HG03342 (cell line): ENCODE measurements at regions not wholly inside any gene's neighbourhood (a gene's known extent, or its start where the extent isn't known, plus 50 kb on each side); places are given as distances from the start of the nearest gene placed in this dataset.
A peak's percentile ranks its signal among the peaks of the same experiment; 100 is the strongest.

Source experiments
- ATAC-seq: cut with Tn5 transposase; IDR thresholded peaks from one replicate; pipeline ENCODE4 v1.9.1; 2021; ENCODE audit warnings: mild to moderate bottlenecking, moderate library complexity; ENCODE audit not compliant: unreplicated experiment

GRCh38 chr13:62611343-62611742 is 1195.7 kb upstream of the PCDH20 start:
- no peak for ATAC-seq

GRCh38 chr13:62598708-62599107 is 1183.1 kb upstream of the PCDH20 start:
- no peak for ATAC-seq

GRCh38 chr13:62595976-62596375 is 1180.3 kb upstream of the PCDH20 start:
- ATAC-seq: no peak

GRCh38 chr13:62593804-62594203 is 1178.2 kb upstream of the PCDH20 start:
- no peak for ATAC-seq

GRCh38 chr13:62583466-62583865 is 1167.8 kb upstream of the PCDH20 start:
- ATAC-seq: no peak

GRCh38 chr13:62578402-62578801 is 1162.8 kb upstream of the PCDH20 start:
- ATAC-seq: no peak

GRCh38 chr13:62564770-62565169 is 1149.1 kb upstream of the PCDH20 start:
- no peak for ATAC-seq

GRCh38 chr13:62563251-62563650 is 1147.6 kb upstream of the PCDH20 start:
- ATAC-seq: no peak

GRCh38 chr13:62556978-62557377 is 1141.3 kb upstream of the PCDH20 start:
- no peak for ATAC-seq

GRCh38 chr13:62551588-62551987 is 1135.9 kb upstream of the PCDH20 start:
- ATAC-seq: no peak

GRCh38 chr13:62544928-62545327 is 1129.3 kb upstream of the PCDH20 start:
- ATAC-seq: no peak

- ATAC-seq: no peak
Observed at GRCh38 chr13:62537593-62537992, 1121.9 kb upstream of the PCDH20 start.

GRCh38 chr13:62525652-62526051 is 1110.0 kb upstream of the PCDH20 start:
- ATAC-seq: no peak

GRCh38 chr13:62524498-62524897 is 1108.8 kb upstream of the PCDH20 start:
- no peak for ATAC-seq

GRCh38 chr13:62524061-62524460 is 1108.4 kb upstream of the PCDH20 start:
- ATAC-seq: peak; percentile 66

GRCh38 chr13:62512194-62513141 is 1096.8 kb upstream of the PCDH20 start:
- peak; percentile 97 for ATAC-seq

GRCh38 chr13:62510906-62511655 is 1095.4 kb upstream of the PCDH20 start:
- no peak for ATAC-seq

- ATAC-seq: no peak
Observed at GRCh38 chr13:62502588-62502987, 1086.9 kb upstream of the PCDH20 start.

GRCh38 chr13:62489731-62490130 is 1074.1 kb upstream of the PCDH20 start:
- ATAC-seq: no peak

- no peak for ATAC-seq
Observed at GRCh38 chr13:62483774-62484173, 1068.1 kb upstream of the PCDH20 start.

- no peak for ATAC-seq
Observed at GRCh38 chr13:62482351-62482750, 1066.7 kb upstream of the PCDH20 start.

GRCh38 chr13:62473944-62474237 is 1058.2 kb upstream of the PCDH20 start:
- ATAC-seq: no peak
